Heart left ventricle (tissue), 16 donors: ENCODE measurements at regions not wholly inside any gene's neighbourhood (a gene's known extent, or its start where the extent isn't known, plus 50 kb on each side); places are given as distances from the start of the nearest gene placed in this dataset.
"Not testable (repeated sequence)": the region's sequence is repeated elsewhere in the genome, so short reads cannot be mapped to it uniquely, and the experiment has no call there.

Experiments
- ATAC-seq, 4 donors: fragments of 200-7000 bp; cut with Tn5 transposase; one replicate each; pipeline ENCODE4 v1.9.1; 2020 to 2022; ENCODE audit warnings: moderate library complexity in 4 of 4, mild to moderate bottlenecking in 3 of 4, moderate number of reproducible peaks in 1 of 4
- DNase-seq, 5 donors: peaks; one replicate each; pipeline ENCODE4 v3.0.0-alpha.2; 2020
- H3K27ac ChIP-seq, 12 donors: fragments of 200-600 bp; sonication (generic) in 4 of 12; one replicate each; pipeline versions ENCODE4 v1.5.0 to v1.8.0; 2016 to 2022; ENCODE audit warnings: mild to moderate bottlenecking in 2 of 12
- H3K27me3 ChIP-seq, 9 donors: fragments of 200-600 bp; sonication (generic) in 2 of 9; one replicate each; pipeline versions ENCODE4 v1.5.1 to v1.8.0; 2016 to 2022; ENCODE audit warnings: mild to moderate bottlenecking in 3 of 9
- H3K36me3 ChIP-seq, 9 donors: fragments of 200-600 bp; sonication (generic) in 2 of 9; one replicate each; pipeline versions ENCODE4 v1.5.0 to v1.8.0; 2018 to 2022; ENCODE audit warnings: mild to moderate bottlenecking in 2 of 9
- H3K4me1 ChIP-seq, 12 donors: fragments of 200-600 bp; sonication (generic) in 4 of 12; one replicate each; pipeline versions ENCODE4 v1.5.0 to v1.8.0; 2016 to 2022; ENCODE audit warnings: mild to moderate bottlenecking in 3 of 12
- H3K4me3 ChIP-seq, 12 donors: fragments of 200-600 bp; sonication (generic) in 4 of 12; one replicate each; pipeline versions ENCODE4 v1.5.0 to v1.8.0; 2017 to 2022; ENCODE audit warnings: mild to moderate bottlenecking in 9 of 12, moderate library complexity in 4 of 12
- H3K9me3 ChIP-seq, 12 donors: fragments of 200-600 bp; sonication (generic) in 4 of 12; one replicate each; pipeline versions ENCODE4 v1.5.0 to v1.8.0; 2016 to 2022; ENCODE audit warnings: mild to moderate bottlenecking in 1 of 12
- POLR2A ChIP-seq, 2 donors: fragments of 450-650 bp; IDR thresholded peaks; one replicate each; pipeline ENCODE4 v1.6.1; 2017; ENCODE audit warnings: antibody characterized with exemption in 2 of 2, mild to moderate bottlenecking in 2 of 2, moderate library complexity in 2 of 2
- WGBS, 4 donors: extraction: QIAGEN DNeasy Blood & Tissue Kit in 2 of 4; methylation state at CpG; one replicate each; pipeline versions ENCODE4 v1.1.5 to v1.1.7; 2013 to 2018; 5-methylcytosine and 5-hydroxymethylcytosine counted together
- intact Hi-C, 10 donors: fragments of 100-400 bp; cut with DNase I; formaldehyde crosslinking; loops; one replicate each; pipeline versions ENCODE4 v1.11.1 to v1.14.2; 2022
- TF ChIP-seq, protein P1 (sequence below), 12 donors: fragments of 200-600 bp; sonication (generic) in 4 of 12; IDR thresholded peaks; one replicate each; pipeline versions ENCODE4 v1.5.0 to v1.8.0; 2018 to 2022; ENCODE audit warnings: antibody characterized with exemption in 12 of 12, mild to moderate bottlenecking in 5 of 12
- donor health status: ischemic (EF 13 %, LVEDD 7.1; RV severe dilation, severe dysfunction).
- donor health status: healthy with polysubstance abuse.
- donor health status: DM: no; HTN: yes; CAD: no.
- donor health status: DM: no; HTN: no; CAD: no.
- donor health status: ischemic (EF 25% LVEDD 6.9; RV normal size, moderate dysfunction).
- donor health status: ischemic (EF 25% LVEDD 5.7; RV mildly dilated, moderate dysfunction).
- donor health status: healthy.
- donor health status: DM: yes; HTN: yes; CAD: no.
- donor health status: ischemic (EF 35%, LVEDD 5.7; RV mildly dilated, moderate dysfunction).
- donor health status: nonischemic (EF 11% LVEDD 7.7; RV severe dilation, severe dysfunction).
- donor health status: DM: yes; HTN: yes; CAD: no.
- donor health status: PGD.
- donor health status: ischemic (EF 29% LVEDD 5.4; RV normal size, mild dysfunction).
- donor health status: nonischemic (EF 23%, LVEDD 6.1; RV moderate dilation, normal function).

DNA sequence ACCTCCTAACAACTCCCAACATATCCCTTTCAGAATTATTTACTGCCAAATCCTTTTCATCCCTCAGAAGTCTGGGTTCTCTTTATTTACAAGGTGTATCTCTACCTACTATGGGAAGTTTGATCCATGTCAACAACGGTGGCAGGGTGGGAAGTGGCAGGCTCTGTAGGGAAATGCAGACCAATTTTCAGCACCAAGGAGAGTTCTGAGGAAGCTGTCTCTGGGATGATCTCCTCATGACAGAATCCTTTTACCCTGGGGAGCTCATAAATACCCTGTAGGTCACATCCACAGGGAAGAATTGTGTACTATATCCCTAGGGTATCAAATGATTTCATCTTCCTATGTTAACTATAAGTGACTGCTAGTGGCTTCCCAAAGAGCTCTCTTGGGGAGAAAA lies 107.8 kb upstream of the NEK6 start:
- no peak overlapping the region for H3K27ac ChIP-seq
- peaks cover 0 to 5% (median 0%) of the 10 kb centered on the region in 9 donors for H3K27me3 ChIP-seq
- DNase-seq (no peak), ATAC-seq (no peak)
- H3K9me3 ChIP-seq: no peaks in the 10 kb centered on the region
- H3K36me3 ChIP-seq: no peaks in the 10 kb centered on the region
- 23 to 50% (median 31%) methylated on average over 1 of the region's 1 CpG for WGBS, 4 donors
- H3K4me1 ChIP-seq: no peaks in the 10 kb centered on the region
- no peak overlapping the region for H3K4me3 ChIP-seq
- no peak for TF ChIP-seq POLR2A (IDR thresholded peaks at IDR 0.05)
- TF ChIP-seq, protein P1, sequence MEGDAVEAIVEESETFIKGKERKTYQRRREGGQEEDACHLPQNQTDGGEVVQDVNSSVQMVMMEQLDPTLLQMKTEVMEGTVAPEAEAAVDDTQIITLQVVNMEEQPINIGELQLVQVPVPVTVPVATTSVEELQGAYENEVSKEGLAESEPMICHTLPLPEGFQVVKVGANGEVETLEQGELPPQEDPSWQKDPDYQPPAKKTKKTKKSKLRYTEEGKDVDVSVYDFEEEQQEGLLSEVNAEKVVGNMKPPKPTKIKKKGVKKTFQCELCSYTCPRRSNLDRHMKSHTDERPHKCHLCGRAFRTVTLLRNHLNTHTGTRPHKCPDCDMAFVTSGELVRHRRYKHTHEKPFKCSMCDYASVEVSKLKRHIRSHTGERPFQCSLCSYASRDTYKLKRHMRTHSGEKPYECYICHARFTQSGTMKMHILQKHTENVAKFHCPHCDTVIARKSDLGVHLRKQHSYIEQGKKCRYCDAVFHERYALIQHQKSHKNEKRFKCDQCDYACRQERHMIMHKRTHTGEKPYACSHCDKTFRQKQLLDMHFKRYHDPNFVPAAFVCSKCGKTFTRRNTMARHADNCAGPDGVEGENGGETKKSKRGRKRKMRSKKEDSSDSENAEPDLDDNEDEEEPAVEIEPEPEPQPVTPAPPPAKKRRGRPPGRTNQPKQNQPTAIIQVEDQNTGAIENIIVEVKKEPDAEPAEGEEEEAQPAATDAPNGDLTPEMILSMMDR (IDR thresholded peaks at IDR 0.05): no peak
- intact Hi-C loops: loop anchor here in 2 of 10 donors (10.0 kb wide), 2 partner anchors 55 to 365 kb away; no protein-coding TSS in a partner anchor

DNA sequence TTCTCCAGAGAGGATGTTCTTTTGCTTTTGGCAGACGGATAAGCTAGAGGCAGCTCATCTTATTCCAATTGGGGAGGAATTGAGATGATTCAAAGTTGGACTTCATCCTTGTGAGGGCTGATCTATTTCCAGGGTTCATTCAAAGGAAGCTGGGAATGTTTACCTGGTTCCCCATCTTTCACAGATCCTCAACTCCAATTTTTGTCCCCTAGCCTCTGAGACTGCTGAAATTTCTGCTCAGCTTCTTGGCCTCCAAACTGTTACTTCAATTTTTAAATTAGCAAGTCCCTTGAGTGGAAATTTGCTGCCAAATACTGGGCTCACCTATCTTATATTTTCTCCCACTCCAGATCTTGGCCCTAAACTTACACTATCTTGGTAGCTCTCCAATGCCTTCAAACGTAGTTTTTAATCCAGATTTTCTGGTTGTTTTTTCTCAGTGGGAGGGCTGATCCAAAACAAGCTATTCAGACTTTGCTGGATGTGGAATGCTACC lies 93.9 kb upstream of the NEK6 start:
- no peak for ATAC-seq
- no peak for TF ChIP-seq POLR2A (IDR thresholded peaks at IDR 0.05)
- TF ChIP-seq, protein P1 (IDR thresholded peaks at IDR 0.05): no peak
- intact Hi-C loops: loop anchor here in 2 of 10 donors (10.0 kb wide), 2 partner anchors 51 to 81 kb away; no protein-coding TSS in a partner anchor

DNA sequence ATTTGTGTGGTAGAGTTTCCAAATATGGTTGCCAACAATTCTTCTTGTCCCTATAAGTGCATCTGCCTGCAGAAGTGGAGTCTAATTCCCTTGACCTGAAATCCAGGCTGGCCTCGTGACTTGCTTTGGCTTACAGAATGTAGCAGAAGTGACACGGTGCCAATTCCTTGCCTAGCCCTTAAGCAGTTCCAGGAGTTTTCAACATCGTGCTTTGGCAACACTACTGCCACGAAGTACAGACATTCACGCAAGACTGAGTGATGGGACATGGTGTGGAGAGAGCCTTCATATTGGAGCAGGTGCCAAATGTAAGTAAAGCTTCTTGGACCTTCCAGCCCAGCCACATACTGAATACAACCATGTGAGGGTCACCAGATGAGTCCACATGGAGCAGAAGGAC lies 92.9 kb upstream of the NEK6 start:
- WGBS, 4 donors: 44 to 74% (median 60%) methylated on average over 5 of the region's 5 CpGs
- Histone ChIP-seq H3K4me3 (no peak overlapping the region), H3K27me3 (no peaks in the 10 kb centered on the region), H3K9me3 (peaks cover 0 to 13% (median 0%) of the 10 kb centered on the region in 12 donors), H3K27ac (no peak overlapping the region), H3K36me3 (no peaks in the 10 kb centered on the region), H3K4me1 (peaks cover 0 to 6% (median 0%) of the 10 kb centered on the region in 12 donors)
- intact Hi-C loops: loop anchor here in 2 of 10 donors (10.0 kb wide), 2 partner anchors 50 to 80 kb away; no protein-coding TSS in a partner anchor
- peak in 2 of 4 donors; percentile 41 to 51 for ATAC-seq
- peak in 1 of 5 donors; percentile 44 for DNase-seq
- TF ChIP-seq POLR2A (IDR thresholded peaks at IDR 0.05): no peak
- TF ChIP-seq, protein P1 (IDR thresholded peaks at IDR 0.05): no peak

More for the DNA sequence above, 93.9 kb upstream of the NEK6 start:
- peaks cover 0 to 6% (median 0%) of the 10 kb centered on the region in 12 donors for H3K4me1 ChIP-seq
- H3K36me3 ChIP-seq: no peaks in the 10 kb centered on the region
- no peaks in the 10 kb centered on the region for H3K27me3 ChIP-seq
- WGBS, 4 donors: 32 to 52% (median 42%) methylated on average over 2 of the region's 2 CpGs
- no peak for DNase-seq
- peaks cover 0 to 13% (median 0%) of the 10 kb centered on the region in 12 donors for H3K9me3 ChIP-seq
- no peak overlapping the region for H3K4me3 ChIP-seq
- no peak overlapping the region for H3K27ac ChIP-seq

DNA sequence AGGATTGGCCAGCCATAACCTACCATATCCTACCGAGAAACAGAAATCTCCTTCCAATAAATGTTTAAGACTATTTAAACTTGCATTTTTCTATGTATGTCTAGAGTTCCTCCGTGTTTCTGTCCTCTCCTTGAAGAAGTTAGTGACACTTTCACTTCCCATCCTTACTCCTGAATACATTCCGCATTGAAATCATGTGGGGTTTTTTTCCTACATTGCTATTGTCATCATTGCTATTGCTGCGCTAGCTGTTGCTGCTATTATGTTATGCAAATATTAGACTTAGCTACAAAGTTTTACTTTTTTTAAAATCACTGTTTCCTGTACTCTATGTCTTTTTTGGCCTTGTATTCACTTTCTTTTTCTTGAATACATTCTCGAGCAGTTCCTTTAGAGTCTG lies 83.3 kb upstream of the NEK6 start:
- H3K27me3 ChIP-seq: no peaks in the 10 kb centered on the region
- H3K4me3 ChIP-seq: no peak overlapping the region
- whole genome bisulfite sequencing, 4 donors: 82 to 90% (median 84%) methylated on average over 5 of the region's 5 CpGs
- intact Hi-C loops: no loop called here
- H3K36me3 ChIP-seq: no peaks in the 10 kb centered on the region
- ATAC-seq (no peak), DNase-seq (no peak)
- no peak for TF ChIP-seq POLR2A (IDR thresholded peaks at IDR 0.05)
- TF ChIP-seq, protein P1 (IDR thresholded peaks at IDR 0.05): no peak
- no peak overlapping the region for H3K27ac ChIP-seq
- no peaks in the 10 kb centered on the region for H3K4me1 ChIP-seq
- H3K9me3 ChIP-seq: peaks cover 0 to 9% (median 0%) of the 10 kb centered on the region in 12 donors

DNA sequence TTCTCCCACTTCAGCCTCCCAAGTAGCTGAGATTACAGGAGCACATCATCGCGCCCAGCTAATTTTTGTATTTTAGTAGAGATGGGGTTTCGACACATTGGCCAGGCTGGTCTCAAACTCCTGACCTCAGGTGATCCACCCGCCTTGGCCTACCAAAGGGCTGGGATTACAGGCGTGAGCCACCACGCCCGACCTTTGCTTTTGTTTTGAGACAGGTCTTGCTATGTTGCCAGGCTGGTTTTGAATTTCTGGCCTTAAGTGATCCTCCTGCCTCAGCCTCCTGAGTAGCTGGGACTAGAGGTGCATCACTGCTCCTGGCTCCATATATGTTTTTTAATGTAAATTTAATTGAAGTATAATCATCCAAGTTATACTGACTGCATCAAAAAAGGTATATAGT lies 80.2 kb upstream of the NEK6 start:
- H3K27ac ChIP-seq, H3K9me3 ChIP-seq, H3K4me3 ChIP-seq, H3K36me3 ChIP-seq, intact Hi-C loops, DNase-seq, H3K4me1 ChIP-seq, ATAC-seq: not testable (repeated sequence)
- 96 to 99% (median 98%) methylated on average over 7 of the region's 7 CpGs for WGBS, 4 donors
- H3K27me3 ChIP-seq: peaks cover 0 to 23% (median 7%) of the 10 kb centered on the region in 9 donors
